Stimulated activated CD8-positive, alpha-beta memory T cell treated with anti-CD3 and anti-CD28 coated beads, Interleukin-7, amount 100 ng/mL, for 48 hours (primary cell): ENCODE measurements at regions not wholly inside any gene's neighbourhood (a gene's known extent, or its start where the extent isn't known, plus 50 kb on each side); places are given as distances from the start of the nearest gene placed in this dataset.
"Not testable (repeated sequence)": the region's sequence is repeated elsewhere in the genome, so short reads cannot be mapped to it uniquely, and the experiment has no call there.

Source experiments
- DNase-seq, 2 donors: peaks; one replicate each; pipeline ENCODE4 v3.0.0-alpha.2; 2020; ENCODE audit warnings: low read depth in 1 of 2; ENCODE audit errors: extremely low read depth in 1 of 2

GRCh38 chr7:142539901-142540300, 209.4 kb upstream of the PRSS1 start:
- no peak for DNase-seq

DNA sequence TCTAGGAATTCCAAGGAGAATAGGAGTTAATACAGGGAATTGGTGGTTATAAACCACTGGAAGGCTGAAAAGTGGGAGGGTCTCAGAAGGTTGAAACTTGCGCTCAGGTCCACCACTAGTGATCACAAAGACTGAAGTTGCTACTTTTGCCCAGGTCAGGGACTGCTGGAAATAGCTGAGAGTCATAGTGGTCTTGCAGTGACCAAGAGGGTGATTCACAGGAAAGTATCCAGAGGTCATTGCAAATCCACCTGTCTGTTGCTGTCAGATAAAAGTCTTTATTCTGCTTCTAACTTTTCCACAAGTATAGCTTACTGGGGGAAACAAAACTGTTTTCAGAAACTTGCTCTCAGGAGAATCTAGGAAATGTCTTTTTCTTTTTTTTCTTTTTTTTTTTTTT, 211.5 kb upstream of the PRSS1 start:
- DNase-seq = no peak

DNA sequence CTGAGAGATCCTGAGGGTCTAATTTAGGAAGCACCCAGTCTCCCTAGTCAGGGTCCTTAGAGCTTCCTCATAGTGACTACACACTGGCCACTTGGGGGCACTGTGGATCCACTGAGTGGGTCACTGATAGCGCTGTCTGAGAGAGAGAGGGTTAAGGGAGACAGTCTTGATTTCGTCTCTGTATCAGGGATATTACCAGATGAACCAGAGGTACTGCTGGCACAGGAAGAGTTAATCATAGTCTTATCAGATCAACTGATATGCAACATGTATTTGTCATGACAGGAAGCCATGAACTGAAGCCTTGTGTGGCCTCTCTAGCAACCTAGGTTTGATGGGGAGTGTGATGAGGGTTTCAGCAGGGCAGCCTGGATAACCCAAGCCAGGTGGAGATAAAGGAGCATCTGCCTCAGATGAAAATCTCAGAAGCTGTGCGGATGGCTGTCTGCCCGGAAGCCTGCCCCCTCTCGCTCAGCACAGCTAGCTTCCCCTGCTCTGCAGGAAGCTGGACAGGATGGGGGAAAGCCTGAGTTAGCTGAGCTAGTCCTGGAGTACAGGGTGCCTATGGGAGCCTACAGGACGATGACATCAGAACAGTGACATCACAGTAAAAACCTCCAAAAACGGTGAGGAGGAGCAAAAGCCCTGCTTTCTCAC, 214.0 kb upstream of the PRSS1 start:
- peak; percentile 33 to 67 for DNase-seq

DNA sequence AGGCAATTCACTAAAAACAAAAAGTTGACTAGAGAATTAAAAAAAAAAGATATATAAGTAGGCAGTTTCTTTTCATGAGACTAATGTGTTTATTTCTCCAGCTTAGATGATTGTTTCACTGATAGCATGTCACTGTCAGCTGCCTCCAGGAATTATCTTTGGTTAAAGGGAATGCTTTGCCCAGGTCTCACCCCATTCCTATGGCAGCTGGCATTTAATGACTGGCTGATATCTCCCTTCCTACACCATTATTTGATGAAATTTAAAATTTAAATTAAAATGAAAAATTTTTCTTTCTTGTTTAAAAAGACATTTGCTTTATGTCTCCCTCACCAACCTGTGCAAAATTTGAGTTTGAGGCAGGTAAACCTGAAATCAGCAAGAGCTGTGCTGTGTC, 214.5 kb upstream of the PRSS1 start:
- no peak for DNase-seq

GRCh38 chr7:142533920-142534319, 215.4 kb upstream of the PRSS1 start:
- DNase-seq = no peak

- DNase-seq = no peak
These were observed 219.7 kb upstream of the PRSS1 start for GRCh38 chr7:142529591-142529990.

DNA sequence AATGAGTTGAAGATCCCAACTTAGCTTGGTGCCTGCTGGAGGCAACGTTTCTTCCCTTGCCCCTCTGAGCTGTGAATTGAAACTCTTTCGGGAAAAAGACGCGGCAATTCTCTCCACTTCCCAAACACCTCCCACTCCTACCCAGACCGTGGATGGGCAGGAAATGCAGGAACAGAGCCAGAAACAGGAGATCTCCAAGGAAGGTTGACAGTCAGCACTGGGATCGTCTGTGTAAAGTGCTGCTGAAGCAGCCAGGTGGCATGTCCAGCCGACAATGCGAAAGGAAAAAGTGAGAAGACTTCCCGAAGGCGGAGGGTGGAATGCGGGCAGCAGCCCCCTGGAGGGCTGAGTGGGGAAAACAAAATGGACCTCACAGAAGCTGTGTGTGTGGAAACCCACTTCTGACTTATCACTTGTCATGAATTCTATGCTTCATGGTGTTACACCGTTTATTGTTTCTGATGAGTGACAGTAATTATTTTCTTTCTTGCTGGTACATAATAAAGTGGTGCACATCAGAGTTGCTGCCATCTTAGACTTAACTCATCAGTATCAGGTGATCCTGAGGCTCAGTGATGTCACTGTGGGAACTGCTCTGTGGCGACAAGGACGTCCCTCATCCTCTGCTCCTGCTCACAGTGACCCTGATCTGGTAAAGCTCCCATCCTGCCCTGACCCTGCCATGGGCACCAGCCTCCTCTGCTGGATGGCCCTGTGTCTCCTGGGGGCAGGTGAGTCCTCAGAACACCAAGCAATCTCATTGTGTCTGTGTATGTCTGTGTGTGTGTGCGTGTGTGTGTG, 220.5 kb upstream of the PRSS1 start:
- DNase-seq = no peak

GRCh38 chr7:142523821-142524460, 225.3 kb upstream of the PRSS1 start:
- DNase-seq = no peak

DNA sequence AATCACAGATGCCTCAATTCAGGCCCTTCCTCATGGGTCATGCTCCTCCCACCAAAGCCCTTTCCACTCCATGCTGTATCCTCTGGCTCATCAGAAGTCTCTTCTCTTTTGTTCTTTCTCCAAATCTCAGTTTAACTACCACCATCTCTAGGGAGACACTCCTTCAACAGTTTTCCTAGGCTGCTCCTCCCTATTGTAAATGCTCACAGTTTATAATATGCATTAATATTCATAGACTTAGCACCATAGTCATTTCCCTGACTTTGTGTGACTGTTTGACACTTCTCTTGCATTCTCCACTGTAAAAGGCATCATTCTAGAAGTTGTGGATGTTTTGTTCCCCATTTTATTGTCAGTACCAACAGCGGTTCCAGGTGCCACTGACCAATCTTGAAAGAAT, 226.5 kb upstream of the PRSS1 start:
- no peak for DNase-seq

DNA sequence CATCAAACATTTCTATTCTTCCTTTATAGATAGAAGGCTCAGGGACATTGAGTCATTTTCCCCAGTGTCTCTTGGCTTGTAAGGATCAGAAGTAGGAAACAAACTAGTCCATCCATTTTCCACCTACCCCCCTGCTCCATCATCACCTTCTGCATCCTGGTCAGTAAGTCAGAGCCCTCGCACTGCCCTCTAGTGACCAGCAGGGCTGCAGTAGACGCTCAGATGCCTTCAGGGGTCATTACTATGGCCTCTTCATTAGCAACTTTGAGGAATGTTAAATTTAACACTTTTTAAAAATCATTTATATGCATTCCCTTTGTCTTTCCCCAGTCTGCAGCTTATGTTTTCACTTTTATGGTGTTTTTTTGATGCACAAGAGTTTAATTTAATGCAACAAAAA, 228.4 kb upstream of the PRSS1 start:
- not testable (repeated sequence) for DNase-seq

DNA sequence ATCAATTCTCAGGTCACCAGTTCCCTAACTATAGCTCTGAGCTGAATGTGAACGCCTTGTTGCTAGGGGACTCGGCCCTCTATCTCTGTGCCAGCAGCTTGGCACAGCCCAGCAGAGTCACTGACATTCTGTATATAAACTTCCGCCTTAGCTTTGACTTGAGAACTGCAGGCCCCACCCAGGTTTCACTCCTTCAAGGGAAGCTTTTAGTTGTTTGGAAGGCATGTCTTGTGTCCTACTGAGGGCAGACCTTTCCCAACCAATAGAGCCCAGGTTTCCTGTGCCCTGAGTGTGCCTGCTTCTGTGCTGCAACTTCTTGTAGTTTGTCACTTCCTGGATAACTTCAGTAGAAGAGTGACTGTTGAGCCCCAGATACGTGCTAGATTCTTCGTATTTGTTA, 228.8 kb upstream of the PRSS1 start:
- DNase-seq = not testable (repeated sequence)

- DNase-seq = no peak
These were observed 229.9 kb upstream of the PRSS1 start for GRCh38 chr7:142519079-142520078.

DNA sequence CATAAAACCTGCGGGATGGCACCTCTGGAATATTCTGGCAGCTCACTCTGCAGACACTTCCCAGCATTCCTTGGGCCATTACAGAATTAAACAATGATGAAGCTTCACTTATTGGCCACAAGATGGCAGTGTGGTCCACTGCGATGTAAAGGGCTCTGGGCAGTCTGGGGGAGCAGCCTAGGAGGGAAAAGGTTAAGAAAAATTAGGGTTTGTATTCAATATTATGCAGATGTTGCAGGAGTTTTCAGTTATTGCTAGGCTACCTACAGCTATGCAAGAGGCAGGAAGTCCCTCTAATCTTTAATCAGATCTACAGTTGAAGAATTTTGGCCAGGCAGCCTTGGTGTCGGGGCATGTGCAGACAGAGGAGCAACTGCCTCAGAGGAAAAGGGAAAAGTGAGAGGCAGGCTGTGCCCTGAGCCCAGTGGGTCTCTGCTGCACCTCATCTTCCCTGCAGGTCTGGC, 233.2 kb upstream of the PRSS1 start:
- no peak for DNase-seq

GRCh38 chr7:142514716-142515115, 234.6 kb upstream of the PRSS1 start:
- not testable (repeated sequence) for DNase-seq

DNA sequence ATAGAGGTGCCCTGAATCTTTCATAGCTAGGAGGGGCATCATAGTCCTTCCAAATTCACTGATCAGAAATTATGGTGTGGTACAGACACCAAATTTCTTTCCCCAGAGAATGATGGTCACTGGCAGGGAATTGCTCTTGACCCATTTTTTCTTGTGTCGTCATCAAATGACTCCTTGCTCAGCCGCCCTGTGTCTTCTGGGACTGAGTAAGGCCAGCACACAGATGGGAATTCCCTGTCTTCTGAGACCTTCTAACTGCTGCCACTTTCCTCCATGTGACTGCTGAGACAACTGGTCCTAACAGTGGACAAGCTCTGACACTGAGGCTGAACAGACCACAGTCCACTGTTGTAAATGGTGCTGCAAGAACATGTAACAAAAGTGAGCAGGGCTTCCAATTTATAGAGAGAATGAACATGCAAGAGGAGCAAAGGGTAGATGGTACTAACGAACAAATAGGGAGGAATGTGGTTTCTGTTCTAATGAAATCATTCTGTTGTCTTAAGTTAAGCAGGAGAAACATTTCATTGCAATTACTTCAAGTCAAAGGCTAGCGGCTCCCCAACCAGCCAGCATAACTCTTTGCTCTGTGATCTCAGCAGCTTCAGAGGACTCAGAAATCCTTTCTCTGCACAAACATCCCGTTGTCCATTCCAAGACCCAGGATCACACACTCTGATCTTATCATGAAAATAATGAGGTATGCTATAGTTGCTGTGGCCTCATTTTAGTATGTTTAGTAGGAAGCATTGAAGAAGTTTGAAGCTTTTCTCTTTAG, 235.9 kb upstream of the PRSS1 start:
- no peak for DNase-seq

- DNase-seq = no peak
These were observed 237.5 kb upstream of the PRSS1 start for GRCh38 chr7:142511801-142512200.

DNA sequence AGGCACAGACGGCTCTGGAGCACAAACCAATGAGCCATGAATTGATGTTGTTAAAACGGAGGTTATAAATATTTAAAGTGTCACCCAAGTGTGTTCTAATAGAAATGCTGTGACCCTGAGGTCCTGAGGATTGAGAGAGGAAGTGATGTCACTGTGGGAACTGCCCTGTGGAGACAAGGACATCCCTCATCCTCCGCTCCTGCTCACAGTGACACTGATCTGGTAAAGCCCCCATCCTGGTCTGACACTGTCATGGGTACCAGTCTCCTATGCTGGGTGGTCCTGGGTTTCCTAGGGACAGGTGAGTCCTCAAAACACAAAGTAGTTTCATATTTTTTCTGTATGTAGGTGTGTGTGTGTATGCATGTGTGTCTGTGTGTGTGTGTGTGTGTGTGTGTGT, 237.9 kb upstream of the PRSS1 start:
- no peak for DNase-seq

DNA sequence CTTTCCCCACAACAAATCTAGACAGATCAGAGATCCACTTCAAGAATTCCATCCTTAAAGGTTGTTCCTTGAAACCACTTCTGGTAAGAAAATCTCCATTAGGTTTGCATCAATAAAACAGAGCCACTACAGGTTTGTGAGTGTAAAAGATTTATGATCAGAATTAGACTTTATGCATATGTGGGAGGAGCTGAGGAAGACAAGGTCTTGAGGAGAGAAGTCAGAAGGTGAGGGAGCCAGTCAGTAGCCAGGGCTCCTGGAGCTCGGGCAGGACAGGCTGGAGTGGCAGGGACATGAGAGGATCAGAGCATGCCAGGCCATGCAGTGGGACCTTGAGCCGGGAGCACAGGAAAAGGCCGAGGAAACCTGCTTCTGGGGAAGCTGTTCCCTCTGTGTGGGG, 240.0 kb upstream of the PRSS1 start:
- not testable (repeated sequence) for DNase-seq

- DNase-seq = no peak
These were observed 241.0 kb upstream of the PRSS1 start for GRCh38 chr7:142508251-142508650.

- no peak for DNase-seq
These were observed 241.5 kb upstream of the PRSS1 start for GRCh38 chr7:142507799-142508198.
